ENCODE measurements at regions not wholly inside any gene's neighbourhood (a gene's known extent, or its start where the extent isn't known, plus 50 kb on each side); places are given as distances from the start of the nearest gene placed in this dataset.

DNA sequence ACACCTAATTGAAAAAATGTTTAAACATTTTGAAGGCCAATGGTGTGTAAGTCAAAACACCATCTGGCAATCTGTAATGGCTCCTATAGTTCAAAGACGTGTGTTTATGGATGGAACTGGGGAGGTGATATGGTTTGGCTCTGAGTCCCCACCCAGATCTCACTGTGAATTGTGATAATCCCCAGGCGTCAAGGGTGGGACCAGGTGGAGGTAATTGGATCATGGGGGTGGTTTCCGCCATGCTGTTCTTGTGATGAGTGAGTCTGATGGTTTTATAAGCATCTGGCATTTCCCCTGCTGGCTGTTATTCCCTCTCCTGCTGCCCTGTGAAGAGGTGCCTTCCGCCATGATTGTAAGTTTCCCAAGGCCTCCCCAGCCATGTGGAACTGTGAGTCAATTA, 52.2 kb downstream of the ADRA2C start:
- no peak for DNase-seq

DNA sequence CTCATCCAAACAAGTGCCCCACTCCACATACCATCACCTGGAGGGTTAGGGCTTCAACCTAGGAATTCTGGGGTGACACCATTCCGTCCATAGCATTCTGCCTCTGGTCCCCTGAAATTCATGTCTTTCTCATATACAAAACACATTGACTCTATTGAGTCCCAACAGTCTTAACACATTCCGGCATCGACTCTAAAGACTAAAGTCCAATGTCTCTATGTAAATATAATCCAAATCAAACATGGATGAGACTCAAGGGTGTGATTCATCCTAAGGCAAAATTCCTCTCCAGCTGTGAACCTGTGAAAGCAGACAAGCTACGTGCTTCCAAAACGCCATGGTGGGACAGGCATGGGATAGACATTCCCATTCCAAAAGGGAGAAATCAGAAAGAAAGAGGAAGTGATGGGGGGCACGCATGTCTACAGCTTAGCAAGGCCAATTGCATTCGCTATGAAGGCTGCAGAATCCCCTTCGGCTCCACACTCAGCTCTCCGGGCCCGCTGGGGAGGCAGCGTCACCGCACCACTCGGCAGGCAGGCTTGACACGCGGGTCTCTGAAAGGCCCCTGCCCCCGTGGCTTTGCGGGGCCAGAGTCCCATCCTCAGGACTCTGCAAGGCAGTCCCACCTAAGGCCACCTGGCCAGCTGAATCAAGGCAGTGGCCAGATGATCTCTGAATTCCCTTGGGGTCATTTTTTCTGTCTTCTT, 53.2 kb downstream of the ADRA2C start:
- DNase-seq = no peak

DNA sequence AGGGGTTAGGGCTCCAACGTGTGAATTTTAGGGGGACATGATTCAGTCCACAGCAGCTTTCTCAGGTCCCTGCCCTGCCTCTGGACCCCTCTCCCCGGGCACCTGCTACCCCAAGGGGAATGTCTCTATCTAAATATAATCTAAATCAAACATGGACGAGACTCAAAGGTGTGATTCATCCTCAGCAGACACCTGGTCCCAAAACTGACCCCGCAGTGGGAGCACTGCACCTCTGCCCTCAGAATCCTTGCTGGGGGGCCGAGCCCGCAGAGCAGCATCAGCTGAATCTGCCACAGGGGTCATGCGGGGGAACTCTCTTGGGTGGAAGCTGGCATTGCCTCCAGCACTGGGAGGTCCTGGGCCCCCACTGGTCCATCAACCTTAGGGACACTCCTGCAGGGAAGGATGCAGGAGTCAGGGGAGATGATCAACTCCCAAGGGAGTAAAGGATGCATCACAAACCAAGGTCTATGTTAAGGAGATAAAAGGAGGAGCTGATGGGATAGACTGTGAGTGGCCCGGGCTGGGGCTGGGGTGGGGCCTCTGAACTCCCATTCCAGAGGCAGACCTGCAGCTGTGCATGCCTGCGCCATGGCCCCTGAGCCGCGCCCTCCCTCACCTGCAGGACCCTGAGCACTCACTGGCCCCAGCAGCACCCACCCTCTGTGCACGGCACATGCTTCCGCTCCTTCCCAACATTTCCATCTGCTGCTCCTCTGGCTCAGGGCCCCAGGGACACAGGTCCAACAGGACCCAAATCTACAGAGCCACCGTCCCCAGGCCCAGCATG, 54.0 kb downstream of the ADRA2C start:
- no peak for DNase-seq

DNA sequence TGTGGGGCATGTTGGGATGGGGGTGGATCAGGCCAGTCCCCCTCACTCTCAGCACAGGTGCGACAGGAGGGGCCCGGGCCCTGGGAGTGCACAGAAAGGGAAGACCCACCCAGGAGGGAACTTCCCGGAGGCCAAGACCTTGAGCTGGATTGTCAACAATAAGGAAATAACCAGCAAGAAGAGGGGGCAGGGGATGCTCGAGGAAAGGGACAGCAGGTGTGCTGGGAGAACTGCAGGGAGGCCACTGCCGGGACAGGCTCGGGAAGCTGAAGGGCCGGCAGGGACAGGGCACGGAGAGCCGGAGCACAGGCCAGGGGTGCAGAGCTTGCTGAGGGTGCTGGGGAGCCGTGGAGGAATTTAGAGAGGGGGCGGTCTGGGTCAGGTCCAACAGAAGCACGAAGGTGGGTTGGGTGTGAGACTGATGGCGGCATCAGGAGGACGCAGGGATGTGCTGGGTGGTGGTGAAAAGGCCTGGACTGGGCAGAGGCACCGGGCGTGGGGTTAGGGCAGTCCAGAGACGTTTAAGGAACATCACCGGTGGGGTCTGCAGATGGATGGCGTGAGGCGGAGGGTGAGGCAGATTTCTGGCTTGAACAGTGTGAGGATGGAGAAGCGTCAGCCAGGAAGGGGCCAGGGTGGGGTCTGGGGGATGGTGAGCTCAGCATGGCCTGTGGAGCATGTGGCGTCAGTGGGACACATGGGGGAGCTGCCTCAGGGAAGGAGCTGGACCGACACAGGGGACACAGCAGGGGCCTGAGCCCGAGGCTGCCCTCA, 54.8 kb downstream of the ADRA2C start:
- no peak for DNase-seq

DNA sequence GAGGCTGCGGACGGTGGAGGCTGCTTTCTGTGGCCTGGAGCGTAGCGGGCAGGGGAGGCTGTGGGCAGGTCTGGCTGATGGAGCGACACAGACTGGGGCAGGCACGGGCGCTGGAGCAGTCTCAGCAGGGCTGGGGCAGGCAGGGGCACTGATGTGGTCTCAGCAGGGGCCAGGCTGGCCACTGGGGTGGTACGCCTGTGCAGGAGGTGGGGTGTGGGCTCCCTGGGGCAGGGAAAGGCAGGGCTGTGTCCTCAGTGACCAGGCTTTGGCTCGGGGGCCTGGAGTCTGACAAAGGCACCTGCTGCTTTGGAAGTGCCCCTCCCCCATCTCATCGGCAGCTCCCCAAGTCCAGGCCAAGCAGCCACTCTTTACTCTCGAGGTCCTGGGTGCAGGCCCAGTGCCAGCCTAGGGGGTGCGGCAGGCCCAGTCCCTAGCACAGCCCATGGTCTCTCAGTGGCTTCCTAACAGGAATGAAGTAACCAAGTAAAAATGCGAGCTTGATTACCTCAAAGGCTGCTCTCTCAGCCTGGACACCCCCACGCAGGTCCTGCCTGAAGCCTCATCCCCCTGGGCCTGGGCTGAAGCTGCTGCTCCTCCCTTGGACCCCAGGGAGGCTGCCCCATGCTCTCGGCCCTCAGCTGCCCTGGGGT, 55.5 kb downstream of the ADRA2C start:
- no peak for DNase-seq

DNA sequence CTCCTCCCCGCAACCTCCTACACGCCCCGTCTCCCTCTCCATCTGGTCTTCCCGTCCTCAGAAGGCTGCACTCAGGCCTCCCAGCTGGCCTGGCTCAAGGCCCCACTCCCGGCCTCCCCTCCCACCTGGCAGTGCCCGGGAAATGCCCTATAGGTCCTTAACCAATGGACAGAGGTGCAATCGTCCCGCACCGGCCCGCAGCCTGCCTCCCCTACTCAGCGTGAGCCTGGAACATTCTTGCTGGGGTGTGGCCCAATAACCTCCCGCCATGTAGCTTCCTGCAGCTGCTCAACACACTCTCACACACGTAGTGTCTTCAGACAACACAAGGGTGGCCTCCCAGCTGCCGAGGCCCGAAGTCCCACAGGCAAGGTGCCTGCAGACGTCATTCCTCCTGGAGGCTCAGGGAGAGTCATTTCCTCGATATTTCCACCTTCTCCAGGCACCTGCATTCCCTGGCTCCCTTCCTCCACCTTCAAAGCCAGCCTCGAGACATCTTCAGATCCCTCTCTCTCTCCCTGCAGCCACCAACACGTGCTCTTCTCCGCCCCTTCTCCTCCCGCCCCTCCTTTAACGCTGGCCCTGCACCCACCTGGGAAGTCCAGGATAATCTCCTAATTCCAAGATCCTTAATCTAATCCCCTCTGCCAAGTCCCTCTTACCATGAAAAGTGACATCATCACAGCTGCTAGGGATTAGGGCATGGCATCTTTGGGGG, 56.2 kb downstream of the ADRA2C start:
- DNase-seq = no peak

DNA sequence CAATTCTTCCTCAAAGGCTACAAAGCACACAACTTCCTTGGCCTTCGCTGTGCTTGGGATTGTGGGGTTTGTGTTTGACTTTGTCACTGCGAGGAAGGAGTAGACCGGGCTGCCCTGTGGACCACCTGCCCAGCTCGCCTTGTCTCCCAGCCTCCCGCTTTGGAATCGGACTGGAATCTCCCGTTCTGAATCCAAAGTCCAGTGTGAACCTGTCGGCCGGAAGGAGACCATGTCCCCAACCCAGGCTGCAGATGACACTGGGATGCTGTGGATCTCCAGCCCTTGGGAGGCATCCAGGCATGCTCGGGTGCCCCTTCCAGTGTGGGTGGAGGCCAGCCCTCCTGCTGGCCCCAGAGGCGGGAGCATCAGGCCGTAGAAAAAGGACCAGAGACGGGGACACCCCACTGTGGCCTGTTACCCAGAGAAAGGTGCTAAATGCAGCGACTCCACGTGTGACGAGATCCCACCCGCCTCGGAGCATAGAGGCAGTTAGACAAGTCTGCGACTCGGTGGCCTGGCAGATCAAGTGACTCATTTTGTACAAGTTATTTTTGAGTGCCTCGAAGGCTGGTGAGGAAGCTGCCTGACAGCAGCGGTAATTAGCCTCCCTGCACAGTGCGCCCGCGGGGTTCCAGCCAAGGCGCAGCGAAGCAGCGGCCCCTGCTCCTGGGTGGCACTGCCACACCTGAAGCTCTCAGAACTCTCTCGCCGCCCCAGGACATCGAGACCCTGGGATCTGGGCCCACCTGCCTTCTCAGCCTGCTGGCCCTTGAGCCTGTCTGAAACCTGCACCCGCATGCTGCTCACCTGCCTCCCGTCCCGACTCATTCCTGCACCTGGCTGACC, 57.5 kb downstream of the ADRA2C start:
- DNase-seq = no peak

DNA sequence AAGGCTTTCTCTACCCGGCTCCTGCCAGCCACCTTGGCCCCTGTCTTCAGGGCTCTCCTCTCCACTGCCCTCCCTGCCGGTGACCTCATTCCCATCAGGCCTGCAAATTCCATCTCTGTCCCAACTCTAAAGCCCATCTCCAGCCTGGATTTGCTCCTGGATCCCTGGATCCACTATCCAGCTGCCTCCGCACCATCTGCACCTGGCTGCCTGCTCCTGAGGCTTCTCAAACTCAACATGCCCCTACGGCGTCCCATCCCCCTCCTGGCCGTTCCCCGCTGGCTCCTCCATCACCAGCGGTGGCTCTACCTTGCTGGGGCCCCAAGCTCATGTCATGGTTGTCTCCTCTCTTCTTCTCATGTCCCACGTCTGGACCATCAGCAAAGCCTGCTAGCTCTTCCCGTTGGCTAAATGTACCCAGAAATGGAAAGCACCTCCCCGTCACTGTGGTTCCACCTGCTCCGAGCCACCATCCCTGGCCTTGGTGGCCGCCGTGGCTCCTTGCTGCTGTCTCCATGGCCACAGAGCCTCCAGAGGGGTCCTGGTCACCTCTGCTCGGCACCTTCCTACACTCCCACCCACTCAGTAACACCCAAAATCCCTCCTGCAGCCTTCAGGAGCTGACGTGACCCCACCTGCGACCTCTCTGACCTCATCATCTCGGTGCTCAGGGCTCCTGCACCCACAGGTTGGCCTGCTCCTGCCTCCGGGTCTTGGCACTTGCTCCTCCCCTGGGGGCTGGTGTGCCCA, 58.5 kb downstream of the ADRA2C start:
- no peak for DNase-seq

DNA sequence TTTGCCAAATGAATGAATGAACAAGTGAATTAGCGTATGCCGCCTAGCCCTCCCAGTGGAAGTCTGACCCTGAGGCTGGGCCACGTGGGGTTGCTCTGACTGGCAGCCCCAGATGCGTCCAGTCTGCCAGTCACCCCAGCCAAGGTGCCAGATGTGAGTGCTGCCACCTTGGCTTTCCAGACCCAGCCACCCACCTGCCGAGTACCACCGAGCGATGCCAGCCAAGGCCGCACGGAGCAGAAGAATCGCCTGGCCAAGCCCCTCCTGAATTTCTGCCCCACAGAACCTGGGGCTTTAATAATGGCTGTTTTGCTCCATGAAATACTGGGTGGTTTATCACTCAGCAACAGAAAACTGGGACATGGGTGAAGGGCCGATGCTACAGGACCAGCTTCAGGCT, 59.3 kb downstream of the ADRA2C start:
- DNase-seq = no peak

DNA sequence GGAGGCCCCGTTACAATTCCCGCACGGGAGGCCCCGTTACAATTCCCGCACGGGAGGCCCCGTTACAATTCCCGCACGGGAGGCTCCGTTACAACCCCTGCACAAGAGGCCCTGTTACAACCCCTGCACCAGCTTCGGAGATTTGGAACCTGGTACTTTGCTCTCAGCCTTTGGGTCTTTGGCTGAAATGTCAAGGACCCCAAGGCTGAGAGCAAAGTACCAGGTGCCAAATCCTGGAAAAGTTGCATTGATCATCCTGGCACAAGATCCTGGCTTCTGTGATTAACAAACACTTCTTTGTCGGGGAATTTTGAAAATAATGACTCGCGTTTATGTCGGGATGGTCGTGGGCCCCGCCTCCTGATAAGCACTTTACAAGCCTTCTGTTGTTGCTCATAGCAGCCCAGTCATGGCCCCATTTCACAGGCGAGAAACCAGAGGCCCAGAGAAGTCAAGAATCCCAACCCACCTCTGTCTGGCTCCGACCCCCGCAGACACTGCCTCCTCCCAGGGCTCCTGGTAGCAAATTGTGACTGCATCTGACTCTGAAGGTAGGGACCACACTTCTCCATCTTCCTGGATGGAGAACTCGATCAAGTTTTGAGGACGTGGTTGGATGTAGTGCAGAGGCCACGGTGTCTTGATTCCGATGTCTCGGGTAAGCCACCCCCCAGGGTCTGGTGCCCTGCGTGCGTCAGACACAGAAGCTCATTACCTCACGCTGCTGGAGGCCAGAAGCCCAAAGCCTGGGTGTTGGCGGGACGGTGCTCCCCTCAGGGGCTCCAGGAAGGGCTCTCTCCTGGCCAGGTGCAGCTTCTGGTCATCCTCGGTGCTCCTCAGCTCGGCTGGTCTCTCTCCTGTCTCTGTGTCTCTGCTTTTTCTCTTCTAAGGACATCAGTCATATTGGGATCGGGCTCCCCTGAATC, 60.3 kb downstream of the ADRA2C start:
- no peak for DNase-seq

DNA sequence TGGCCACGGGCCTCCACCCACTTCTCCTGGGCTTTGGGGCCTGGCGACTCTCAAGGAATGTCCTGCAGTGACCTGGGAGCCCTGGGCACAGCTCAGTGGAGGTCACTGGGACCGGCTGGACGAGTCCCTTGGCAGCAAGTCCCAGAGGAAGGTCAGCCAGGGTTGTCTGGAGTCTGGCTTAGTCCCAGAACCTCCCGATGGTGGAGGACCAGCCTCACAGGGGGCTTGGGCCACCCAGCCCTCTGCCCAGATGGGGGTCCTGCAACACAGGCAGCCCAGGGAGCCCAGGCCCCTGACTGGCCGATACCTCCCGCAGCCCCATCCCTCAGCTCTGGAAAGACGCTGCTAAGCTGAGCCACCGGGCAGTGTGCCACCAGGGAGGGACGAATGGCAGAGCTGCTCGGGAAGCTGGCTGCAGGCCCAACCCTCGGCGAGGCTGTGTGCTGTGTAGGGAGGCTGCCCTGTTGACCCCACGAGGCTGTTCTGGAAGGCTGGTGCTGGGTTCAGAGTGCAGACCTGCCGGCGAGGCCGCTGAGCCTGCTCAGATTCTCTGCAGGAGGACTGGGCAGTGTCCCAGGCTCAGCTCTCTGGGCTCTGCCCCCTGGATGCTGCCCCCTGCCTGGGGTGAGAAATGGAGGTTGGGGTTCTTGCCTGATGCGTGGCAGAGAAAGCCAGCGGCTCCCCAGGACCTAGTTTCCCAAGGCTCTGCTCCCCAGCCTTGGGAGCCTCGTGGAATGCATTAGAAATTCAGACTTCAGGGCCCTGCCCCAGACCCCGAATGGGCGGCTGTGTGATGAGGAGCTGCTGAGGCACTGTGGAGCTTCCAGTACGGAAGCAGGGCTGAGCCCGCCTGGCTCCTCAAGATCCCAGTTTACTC, 61.7 kb downstream of the ADRA2C start:
- peak; percentile 32 for DNase-seq

DNA sequence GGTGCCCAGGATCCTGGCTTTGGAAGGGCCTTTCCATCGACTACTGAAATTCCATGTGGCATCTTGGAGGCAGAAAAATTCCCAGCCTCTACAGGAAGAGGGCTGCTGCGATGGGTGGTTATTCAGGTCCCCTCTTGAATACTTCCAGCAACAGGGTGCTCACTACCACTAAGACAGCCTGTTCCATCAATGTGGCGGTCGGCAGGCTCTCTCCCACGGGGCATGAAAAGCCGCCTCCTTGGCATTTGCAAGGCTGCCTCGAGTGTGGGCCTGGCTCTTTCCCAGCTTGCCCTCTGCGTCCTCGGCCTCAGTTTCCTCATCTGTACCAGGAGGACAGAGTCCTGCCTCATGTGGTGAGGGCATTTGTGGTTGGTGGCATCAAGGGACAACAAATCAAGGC, 62.4 kb downstream of the ADRA2C start:
- DNase-seq = no peak

DNA sequence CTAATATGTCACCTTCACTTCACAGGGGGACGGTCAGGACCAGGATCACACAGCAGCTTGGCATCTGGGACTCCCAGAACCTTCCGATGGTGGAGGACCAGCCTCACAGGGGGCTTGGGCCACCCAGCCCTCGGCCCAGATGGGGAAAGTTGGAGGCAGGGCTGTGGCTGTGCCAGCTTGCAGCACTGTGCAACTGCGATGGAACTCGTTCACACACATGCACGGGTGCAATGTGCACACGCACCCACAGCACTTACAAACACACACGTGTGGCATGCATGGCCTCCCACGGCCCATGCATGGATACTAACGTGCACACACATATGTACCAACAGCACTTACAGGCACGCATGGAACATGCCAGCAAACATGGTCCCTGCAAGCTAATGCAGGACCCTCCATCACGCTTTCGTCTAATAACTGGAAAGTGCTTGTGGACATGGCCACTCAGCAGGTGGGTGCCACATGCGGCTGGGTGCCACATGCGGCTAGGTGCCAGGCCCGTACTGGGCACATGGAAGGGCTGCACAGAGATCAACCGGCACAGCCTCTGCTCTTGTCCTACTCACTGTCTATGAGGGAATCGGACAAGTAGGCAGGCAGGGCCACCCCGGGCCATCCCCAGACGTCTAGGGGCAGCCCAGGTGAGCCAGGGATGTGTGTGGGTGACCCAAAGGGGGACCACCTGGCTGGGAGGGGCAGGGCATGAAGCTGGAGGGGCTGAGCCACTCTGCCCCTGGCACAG, 63.2 kb downstream of the ADRA2C start:
- no peak for DNase-seq

DNA sequence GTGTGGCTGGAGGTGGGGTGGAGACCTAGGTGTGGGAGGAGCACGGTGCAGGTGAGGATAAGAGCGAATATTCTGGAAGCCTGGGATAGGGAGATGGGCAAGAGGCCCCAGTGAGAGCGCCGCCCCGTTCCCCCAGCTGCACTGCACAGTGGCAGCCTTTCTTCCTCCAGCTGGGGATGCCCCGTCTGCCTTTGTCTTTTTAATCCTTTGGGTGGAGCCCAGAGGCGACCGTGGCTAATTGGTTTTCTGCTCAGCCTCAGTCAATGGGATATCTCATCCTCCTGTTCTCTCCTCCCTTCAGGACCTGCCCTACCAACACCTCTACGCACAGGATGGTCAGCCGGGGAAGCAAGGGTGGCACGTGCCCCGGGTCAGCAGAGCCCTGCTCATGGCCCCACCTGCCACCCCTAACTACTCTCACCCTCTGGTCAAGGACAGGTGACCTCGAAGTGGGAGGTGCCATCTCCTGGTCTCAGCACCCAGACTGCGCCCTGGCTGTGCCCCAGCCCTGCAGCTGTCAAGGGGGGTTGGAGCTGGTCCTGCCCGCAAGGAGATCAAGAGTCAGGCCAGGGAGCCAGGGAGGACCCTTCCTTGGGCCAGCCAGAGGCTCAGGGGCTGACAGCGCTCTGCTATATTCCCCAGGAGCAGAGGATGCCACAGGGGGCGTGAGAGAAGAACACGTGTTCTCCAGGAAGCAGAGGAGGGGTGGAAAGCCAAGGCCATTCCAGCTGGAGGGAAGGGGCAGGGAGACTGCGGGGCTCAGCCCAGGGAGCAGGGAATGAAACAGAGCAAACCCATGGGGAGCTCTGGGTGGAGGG, 64.0 kb downstream of the ADRA2C start:
- DNase-seq = no peak

DNA sequence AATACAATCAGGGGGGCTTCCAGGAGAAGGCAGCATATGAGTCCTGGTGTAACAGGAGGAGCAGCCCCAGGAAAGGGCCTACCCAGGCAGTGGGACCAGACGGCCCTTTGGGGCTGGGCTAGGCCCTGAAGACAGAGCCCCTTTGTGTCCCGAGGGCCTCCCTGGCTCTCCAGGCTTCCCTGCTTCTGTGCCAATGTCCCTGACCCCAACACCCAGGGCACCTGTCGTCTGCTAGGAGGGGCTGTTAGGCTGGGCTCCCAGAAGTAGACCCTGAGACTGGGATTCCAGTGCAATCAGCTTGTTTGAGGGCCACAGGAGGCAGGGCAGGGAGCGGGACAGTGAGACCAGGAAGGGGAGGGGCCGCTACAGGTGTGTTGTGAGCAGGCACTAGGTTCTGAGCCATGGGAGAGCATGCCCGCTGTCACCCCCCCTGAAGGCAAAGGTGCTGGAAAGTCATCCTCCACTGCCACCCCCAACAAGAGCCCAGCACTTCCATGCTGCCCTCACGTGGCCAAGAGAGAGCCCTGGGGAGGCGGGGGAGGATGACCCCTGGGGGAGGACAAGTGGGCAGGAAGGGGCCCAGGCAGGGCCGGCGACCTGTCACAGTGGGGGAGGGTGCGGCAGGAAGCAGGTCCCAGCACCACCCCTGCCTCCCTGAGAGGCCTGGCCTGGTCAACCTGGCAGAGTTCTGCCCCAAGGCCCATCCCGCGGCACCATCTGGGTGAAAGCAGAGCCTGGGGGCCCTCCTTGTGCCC, 64.8 kb downstream of the ADRA2C start:
- DNase-seq = no peak

DNA sequence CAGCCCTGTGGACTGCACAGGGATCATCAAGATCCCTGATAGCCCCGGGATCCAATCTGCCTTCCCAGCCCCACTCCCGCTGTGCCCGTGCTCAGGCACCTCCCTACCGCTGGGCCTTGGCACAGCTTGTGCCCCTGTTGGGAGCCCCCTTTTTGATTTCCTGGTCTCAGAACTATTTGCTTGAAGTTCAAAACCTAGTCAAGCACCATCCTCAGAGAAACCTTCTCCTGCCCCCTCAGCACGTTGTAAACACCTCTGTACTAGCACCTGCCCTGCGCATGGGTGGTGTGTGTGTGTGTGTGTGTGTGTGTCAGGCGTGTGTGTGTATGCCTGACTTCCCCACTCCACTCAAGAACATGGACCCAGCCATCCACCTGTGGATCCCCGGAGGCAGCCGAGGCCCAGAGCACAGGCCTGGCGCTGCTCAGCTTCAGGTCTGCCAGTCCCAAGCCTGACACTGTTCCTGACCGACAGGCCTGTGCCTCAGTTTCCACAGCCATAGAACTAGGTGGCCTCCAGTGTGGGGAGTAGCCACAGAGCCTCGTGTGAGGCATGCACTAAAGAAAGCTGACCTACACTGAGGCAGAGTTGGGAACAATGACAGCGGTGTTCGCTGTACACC, 65.5 kb downstream of the ADRA2C start:
- no peak for DNase-seq
